SK-N-SH treated with all-trans-retinoic acid at 6 μM for 48 hours (cell line): ENCODE measurements at regions not wholly inside any gene's neighbourhood (a gene's known extent, or its start where the extent isn't known, plus 50 kb on each side); places are given as distances from the start of the nearest gene placed in this dataset.

ENCODE experiments used
- ATAC-seq: fragments of 200-7000 bp; cut with Tn5 transposase; 3 replicates; pipeline ENCODE4 v1.9.1; 2020; ENCODE audit warnings: mild to moderate bottlenecking, moderate library complexity
- ARNTL ChIP-seq: fragments of 450-650 bp; formaldehyde crosslinking; IDR thresholded peaks from 2 replicates; pipeline ENCODE4 v1.5.0; 2020; ENCODE audit warnings: low read depth, mild to moderate bottlenecking, moderate library complexity, borderline replicate concordance
- BACH2 ChIP-seq: fragments of 250-450 bp; sonication (Bioruptor Pico); IDR thresholded peaks from 2 replicates; pipeline ENCODE4 v1.9.0; 2021; ENCODE audit warnings: mild to moderate bottlenecking, borderline replicate concordance
- CSDC2 ChIP-seq: fragments of 250-450 bp; sonication (Bioruptor Pico); IDR thresholded peaks from 2 replicates; pipeline ENCODE4 v1.5.0; 2020; ENCODE audit warnings: mild to moderate bottlenecking, moderate library complexity
- GLIS3 ChIP-seq: fragments of 250-450 bp; sonication (Bioruptor Pico); IDR thresholded peaks from 2 replicates; pipeline ENCODE4 v1.5.0; 2020; ENCODE audit warnings: mild to moderate bottlenecking, moderate library complexity
- OSR1 ChIP-seq: fragments of 250-450 bp; sonication (Bioruptor Pico); IDR thresholded peaks from 2 replicates; pipeline ENCODE4 v1.8.0; 2022; ENCODE audit warnings: moderate library complexity, mild to moderate bottlenecking, inconsistent platforms
- PPARA ChIP-seq: fragments of 250-450 bp; sonication (Bioruptor Pico); IDR thresholded peaks from 2 replicates; pipeline ENCODE4 v1.5.0; 2020; ENCODE audit warnings: mild to moderate bottlenecking, borderline replicate concordance
- RARB ChIP-seq: fragments of 250-450 bp; sonication (Bioruptor Pico); IDR thresholded peaks from 2 replicates; pipeline ENCODE4 v1.8.0; 2021; ENCODE audit warnings: mild to moderate bottlenecking, moderate library complexity
- SNAI2 ChIP-seq: fragments of 250-450 bp; sonication (Bioruptor Pico); IDR thresholded peaks from 2 replicates; pipeline ENCODE4 v1.5.0; 2020; ENCODE audit warnings: mild to moderate bottlenecking, moderate library complexity
- TCF4 ChIP-seq: fragments of 250-450 bp; sonication (Bioruptor Pico); IDR thresholded peaks from 2 replicates; pipeline ENCODE4 v1.8.0; 2021; ENCODE audit warnings: mild to moderate bottlenecking, moderate library complexity, borderline replicate concordance
- ZC3H10 ChIP-seq: fragments of 250-450 bp; sonication (Bioruptor Pico); IDR thresholded peaks from 2 replicates; pipeline ENCODE4 v1.5.1; 2021; ENCODE audit warnings: mild to moderate bottlenecking, moderate library complexity
- ZFP3 ChIP-seq: fragments of 250-450 bp; sonication (Bioruptor Pico); IDR thresholded peaks from 2 replicates; pipeline ENCODE4 v1.5.0; 2020; ENCODE audit warnings: mild to moderate bottlenecking, moderate library complexity
- ZFP30 ChIP-seq: fragments of 450-650 bp; formaldehyde crosslinking; IDR thresholded peaks from 2 replicates; pipeline ENCODE4 v1.5.0; 2022; ENCODE audit warnings: mild to moderate bottlenecking, moderate library complexity
- ZNF565 ChIP-seq: fragments of 450-650 bp; formaldehyde crosslinking; conservative IDR thresholded peaks from 2 replicates; pipeline ENCODE4 v1.5.0; 2020; ENCODE audit warnings: low read depth, mild to moderate bottlenecking, moderate library complexity
- ZNF70 ChIP-seq: fragments of 450-650 bp; formaldehyde crosslinking; IDR thresholded peaks from 2 replicates; pipeline ENCODE4 v1.5.0; 2020; ENCODE audit warnings: mild to moderate bottlenecking, moderate library complexity
- ZNF8 ChIP-seq: fragments of 450-650 bp; formaldehyde crosslinking; IDR thresholded peaks from 2 replicates; pipeline ENCODE4 v1.5.0; 2020; ENCODE audit warnings: mild to moderate bottlenecking, moderate library complexity
- TF ChIP-seq, protein P1 (sequence below): fragments of 250-450 bp; sonication (Bioruptor Pico); IDR thresholded peaks from 2 replicates; pipeline ENCODE4 v1.5.1; 2020; ENCODE audit warnings: low read depth, mild to moderate bottlenecking, moderate library complexity
- TF ChIP-seq, protein P2 (sequence below): fragments of 250-450 bp; sonication (Bioruptor Pico); IDR thresholded peaks from 2 replicates; pipeline ENCODE4 v1.8.0; 2020; ENCODE audit warnings: mild to moderate bottlenecking, moderate library complexity, borderline replicate concordance
- TF ChIP-seq, protein P3 (sequence below): fragments of 250-450 bp; sonication (Bioruptor Pico); IDR thresholded peaks from 2 replicates; pipeline ENCODE4 v1.5.1; 2021; ENCODE audit warnings: mild to moderate bottlenecking, moderate library complexity
- TF ChIP-seq, protein P4 (sequence below): fragments of 250-450 bp; sonication (Bioruptor Pico); IDR thresholded peaks from 2 replicates; pipeline ENCODE4 v1.8.0; 2021; ENCODE audit warnings: low read depth, mild to moderate bottlenecking, moderate library complexity, borderline replicate concordance
- TF ChIP-seq, protein P5 (sequence below): fragments of 250-450 bp; sonication (Bioruptor Pico); IDR thresholded peaks from 2 replicates; pipeline ENCODE4 v1.5.0; 2020; ENCODE audit warnings: mild to moderate bottlenecking, moderate library complexity

DNA sequence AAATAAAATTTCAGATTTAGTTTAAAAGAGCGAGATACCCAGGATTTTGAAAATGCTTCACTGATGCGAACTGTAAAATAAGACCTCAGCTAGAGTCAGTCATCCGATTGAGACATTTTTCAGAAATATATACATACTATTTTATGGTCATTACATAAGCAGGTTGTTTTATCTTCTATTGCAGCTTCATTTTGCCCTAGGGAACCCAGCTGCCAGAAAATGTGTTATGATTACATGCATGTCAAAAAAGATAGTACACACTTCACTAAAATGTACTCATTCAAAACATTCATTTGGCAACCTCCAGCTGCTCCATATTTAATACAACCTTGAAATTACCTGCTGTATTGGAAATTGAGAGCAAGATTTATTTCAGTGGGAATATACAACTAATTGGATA is 483.8 kb upstream of the SLITRK6 start:
- TF ChIP-seq OSR1 (CRISPR knock-in tag) (no peak), ZFP30 (CRISPR knock-in tag) (no peak), PPARA (no peak)
- TF ChIP-seq, protein P1, sequence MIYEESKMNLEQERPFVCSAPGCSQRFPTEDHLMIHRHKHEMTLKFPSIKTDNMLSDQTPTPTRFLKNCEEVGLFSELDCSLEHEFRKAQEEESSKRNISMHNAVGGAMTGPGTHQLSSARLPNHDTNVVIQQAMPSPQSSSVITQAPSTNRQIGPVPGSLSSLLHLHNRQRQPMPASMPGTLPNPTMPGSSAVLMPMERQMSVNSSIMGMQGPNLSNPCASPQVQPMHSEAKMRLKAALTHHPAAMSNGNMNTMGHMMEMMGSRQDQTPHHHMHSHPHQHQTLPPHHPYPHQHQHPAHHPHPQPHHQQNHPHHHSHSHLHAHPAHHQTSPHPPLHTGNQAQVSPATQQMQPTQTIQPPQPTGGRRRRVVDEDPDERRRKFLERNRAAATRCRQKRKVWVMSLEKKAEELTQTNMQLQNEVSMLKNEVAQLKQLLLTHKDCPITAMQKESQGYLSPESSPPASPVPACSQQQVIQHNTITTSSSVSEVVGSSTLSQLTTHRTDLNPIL (CRISPR knock-in tag): no peak
- TF ChIP-seq, all 23 proteins: peak for 0
- no peak for ATAC-seq

DNA sequence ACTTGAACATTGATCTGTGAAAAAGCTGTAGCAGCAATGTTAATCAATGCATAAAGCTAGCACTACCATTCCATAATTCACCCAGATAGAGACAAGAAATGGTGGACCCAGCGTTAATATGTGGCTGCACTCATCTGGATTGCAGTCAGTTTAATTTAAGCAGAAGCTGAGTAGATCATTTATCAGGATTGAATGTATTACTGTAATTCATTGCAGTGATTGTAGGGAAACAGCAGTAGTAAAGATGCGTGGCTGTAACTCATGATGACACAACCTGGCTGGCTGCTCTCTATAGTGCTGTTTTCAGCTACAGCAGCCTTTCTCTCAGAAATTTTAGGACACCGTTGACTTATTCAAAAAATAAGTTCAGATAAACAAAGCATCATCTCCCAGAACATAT is 499.5 kb upstream of the SLITRK6 start:
- no peak for TF ChIP-seq OSR1 (CRISPR knock-in tag)
- TF ChIP-seq, protein P2, sequence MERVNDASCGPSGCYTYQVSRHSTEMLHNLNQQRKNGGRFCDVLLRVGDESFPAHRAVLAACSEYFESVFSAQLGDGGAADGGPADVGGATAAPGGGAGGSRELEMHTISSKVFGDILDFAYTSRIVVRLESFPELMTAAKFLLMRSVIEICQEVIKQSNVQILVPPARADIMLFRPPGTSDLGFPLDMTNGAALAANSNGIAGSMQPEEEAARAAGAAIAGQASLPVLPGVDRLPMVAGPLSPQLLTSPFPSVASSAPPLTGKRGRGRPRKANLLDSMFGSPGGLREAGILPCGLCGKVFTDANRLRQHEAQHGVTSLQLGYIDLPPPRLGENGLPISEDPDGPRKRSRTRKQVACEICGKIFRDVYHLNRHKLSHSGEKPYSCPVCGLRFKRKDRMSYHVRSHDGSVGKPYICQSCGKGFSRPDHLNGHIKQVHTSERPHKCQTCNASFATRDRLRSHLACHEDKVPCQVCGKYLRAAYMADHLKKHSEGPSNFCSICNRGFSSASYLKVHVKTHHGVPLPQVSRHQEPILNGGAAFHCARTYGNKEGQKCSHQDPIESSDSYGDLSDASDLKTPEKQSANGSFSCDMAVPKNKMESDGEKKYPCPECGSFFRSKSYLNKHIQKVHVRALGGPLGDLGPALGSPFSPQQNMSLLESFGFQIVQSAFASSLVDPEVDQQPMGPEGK (CRISPR knock-in tag): no peak
- TF ChIP-seq, protein P3, sequence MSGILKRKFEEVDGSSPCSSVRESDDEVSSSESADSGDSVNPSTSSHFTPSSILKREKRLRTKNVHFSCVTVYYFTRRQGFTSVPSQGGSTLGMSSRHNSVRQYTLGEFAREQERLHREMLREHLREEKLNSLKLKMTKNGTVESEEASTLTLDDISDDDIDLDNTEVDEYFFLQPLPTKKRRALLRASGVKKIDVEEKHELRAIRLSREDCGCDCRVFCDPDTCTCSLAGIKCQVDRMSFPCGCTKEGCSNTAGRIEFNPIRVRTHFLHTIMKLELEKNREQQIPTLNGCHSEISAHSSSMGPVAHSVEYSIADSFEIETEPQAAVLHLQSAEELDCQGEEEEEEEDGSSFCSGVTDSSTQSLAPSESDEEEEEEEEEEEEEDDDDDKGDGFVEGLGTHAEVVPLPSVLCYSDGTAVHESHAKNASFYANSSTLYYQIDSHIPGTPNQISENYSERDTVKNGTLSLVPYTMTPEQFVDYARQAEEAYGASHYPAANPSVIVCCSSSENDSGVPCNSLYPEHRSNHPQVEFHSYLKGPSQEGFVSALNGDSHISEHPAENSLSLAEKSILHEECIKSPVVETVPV: no peak
- no peak for TF ChIP-seq ARNTL (CRISPR knock-in tag)
- TF ChIP-seq, protein P4, sequence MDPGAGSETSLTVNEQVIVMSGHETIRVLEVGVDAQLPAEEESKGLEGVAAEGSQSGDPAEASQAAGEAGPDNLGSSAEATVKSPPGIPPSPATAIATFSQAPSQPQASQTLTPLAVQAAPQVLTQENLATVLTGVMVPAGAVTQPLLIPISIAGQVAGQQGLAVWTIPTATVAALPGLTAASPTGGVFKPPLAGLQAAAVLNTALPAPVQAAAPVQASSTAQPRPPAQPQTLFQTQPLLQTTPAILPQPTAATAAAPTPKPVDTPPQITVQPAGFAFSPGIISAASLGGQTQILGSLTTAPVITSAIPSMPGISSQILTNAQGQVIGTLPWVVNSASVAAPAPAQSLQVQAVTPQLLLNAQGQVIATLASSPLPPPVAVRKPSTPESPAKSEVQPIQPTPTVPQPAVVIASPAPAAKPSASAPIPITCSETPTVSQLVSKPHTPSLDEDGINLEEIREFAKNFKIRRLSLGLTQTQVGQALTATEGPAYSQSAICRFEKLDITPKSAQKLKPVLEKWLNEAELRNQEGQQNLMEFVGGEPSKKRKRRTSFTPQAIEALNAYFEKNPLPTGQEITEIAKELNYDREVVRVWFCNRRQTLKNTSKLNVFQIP (CRISPR knock-in tag): no peak
- TF ChIP-seq ZNF8 (CRISPR knock-in tag): no peak
- ATAC-seq: no peak

DNA sequence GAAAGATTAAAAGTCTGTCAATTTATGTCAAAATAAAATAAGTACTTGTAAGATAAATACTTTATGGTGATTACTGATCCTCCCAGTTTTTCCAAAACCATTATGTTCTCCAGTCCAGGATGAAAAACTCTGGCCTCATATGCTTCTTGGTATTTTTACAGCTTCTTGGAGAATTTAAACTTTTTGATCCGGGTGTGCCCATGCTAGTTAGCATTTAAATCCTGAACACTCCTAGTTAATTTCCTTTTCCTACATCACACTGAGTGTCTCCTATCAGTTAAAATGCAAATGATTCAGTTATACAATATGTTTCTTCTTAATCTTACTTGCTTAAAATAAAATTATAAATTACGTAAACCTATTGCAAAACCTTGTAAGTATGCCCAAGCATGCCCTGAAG is 499.9 kb upstream of the SLITRK6 start:
- no peak for TF ChIP-seq RARB (CRISPR knock-in tag)
- no peak for TF ChIP-seq SNAI2 (CRISPR knock-in tag)
- TF ChIP-seq ZFP3: no peak
- TF ChIP-seq BACH2 (CRISPR knock-in tag): no peak
- TF ChIP-seq ZFP30 (CRISPR knock-in tag): no peak
- TF ChIP-seq, protein P3: no peak
- no peak for TF ChIP-seq OSR1 (CRISPR knock-in tag)
- no peak for TF ChIP-seq TCF4 (CRISPR knock-in tag)
- ATAC-seq: no peak

DNA sequence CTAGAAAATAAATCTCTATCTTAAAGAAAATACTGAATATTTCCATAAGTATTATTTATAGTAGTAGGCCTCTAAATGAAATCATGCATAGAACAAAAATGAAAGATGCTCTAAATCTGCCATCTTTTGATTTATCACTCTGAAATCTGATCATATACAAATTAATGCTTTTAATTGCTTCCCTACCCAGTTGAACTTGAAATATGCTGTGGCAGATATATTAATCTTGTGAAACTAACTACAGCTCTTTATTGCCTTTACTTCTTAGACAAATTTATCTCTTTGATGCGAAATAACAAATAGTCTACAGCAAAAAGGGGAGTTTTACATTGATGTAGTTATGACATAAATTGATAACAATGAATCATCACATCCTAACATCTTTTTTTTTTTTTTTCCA is 510.7 kb upstream of the SLITRK6 start:
- TF ChIP-seq, protein P4 (CRISPR knock-in tag): no peak
- TF ChIP-seq ZFP30 (CRISPR knock-in tag) (no peak), OSR1 (CRISPR knock-in tag) (no peak), GLIS3 (no peak), ZNF70 (CRISPR knock-in tag) (no peak), ZC3H10 (no peak), CSDC2 (CRISPR knock-in tag) (no peak), RARB (CRISPR knock-in tag) (no peak), ZNF565 (no peak)
- TF ChIP-seq, protein P5, sequence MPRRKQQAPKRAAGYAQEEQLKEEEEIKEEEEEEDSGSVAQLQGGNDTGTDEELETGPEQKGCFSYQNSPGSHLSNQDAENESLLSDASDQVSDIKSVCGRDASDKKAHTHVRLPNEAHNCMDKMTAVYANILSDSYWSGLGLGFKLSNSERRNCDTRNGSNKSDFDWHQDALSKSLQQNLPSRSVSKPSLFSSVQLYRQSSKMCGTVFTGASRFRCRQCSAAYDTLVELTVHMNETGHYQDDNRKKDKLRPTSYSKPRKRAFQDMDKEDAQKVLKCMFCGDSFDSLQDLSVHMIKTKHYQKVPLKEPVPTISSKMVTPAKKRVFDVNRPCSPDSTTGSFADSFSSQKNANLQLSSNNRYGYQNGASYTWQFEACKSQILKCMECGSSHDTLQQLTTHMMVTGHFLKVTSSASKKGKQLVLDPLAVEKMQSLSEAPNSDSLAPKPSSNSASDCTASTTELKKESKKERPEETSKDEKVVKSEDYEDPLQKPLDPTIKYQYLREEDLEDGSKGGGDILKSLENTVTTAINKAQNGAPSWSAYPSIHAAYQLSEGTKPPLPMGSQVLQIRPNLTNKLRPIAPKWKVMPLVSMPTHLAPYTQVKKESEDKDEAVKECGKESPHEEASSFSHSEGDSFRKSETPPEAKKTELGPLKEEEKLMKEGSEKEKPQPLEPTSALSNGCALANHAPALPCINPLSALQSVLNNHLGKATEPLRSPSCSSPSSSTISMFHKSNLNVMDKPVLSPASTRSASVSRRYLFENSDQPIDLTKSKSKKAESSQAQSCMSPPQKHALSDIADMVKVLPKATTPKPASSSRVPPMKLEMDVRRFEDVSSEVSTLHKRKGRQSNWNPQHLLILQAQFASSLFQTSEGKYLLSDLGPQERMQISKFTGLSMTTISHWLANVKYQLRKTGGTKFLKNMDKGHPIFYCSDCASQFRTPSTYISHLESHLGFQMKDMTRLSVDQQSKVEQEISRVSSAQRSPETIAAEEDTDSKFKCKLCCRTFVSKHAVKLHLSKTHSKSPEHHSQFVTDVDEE (CRISPR knock-in tag): no peak
- TF ChIP-seq, protein P3: no peak
- no peak for ATAC-seq
